ENCODE measurements at regions not wholly inside any gene's neighbourhood (a gene's known extent, or its start where the extent isn't known, plus 50 kb on each side); places are given as distances from the start of the nearest gene placed in this dataset.

DNA sequence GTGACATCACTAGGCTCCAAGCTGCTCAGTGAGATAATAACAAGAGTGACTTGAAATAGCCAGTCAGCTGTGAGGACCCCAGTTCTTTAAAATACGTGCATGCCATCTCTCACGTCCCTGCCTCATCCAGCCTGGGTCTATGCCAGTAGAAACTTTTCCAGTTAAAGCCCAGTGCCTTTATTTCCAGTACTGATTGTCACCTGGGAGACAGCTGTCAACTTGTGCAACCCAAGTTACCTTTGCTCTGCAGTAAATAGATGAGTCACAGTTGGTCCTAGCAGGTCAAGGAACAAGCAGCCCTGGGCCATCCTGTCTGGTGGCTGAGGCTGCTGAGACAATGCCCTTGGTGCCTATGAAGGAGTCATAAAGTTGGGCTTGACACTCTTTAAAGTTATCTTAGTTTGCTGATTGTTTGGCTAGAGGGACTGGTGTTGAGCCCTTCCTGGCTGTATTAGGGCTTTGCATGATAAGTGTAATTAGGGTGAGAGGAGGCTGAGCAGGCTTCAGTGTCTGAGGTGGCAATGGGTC lies 228.7 kb downstream of the LACC1 start:
- TF ChIP-seq POLR2AphosphoS5 (IDR thresholded peaks at IDR 0.05; ENCODE audit: low read depth, low read length) (no peak), TAF1 (IDR thresholded peaks at IDR 0.05; ENCODE audit: borderline replicate concordance, low read depth, low read length) (no peak)

Data from GM12892 (cell line).